Right lung (tissue), 2 donors: ENCODE measurements at regions not wholly inside any gene's neighbourhood (a gene's known extent, or its start where the extent isn't known, plus 50 kb on each side); places are given as distances from the start of the nearest gene placed in this dataset.

Experiments used
- DNase-seq, 2 donors: peaks; one replicate each; pipeline ENCODE4 v3.0.0-alpha.2; 2013

- DNase-seq: no peak
These were observed 163.5 kb upstream of the ADRA1B start for GRCh38 chr5:159752622-159753275.

- no peak for DNase-seq
These were observed 158.1 kb upstream of the ADRA1B start for GRCh38 chr5:159758189-159758588.

- no peak for DNase-seq
These were observed 156.4 kb upstream of the ADRA1B start for GRCh38 chr5:159759791-159760290.

GRCh38 chr5:159762921-159763320 is 153.4 kb upstream of the ADRA1B start:
- no peak for DNase-seq

GRCh38 chr5:159763562-159763961 is 152.7 kb upstream of the ADRA1B start:
- DNase-seq: no peak

- DNase-seq: no peak
These were observed 151.8 kb upstream of the ADRA1B start for GRCh38 chr5:159764283-159765134.

- DNase-seq: no peak
These were observed 151.2 kb upstream of the ADRA1B start for GRCh38 chr5:159765135-159765433.

GRCh38 chr5:159765760-159766517 is 150.3 kb upstream of the ADRA1B start:
- DNase-seq: no peak

GRCh38 chr5:159768243-159768642 is 148.0 kb upstream of the ADRA1B start:
- DNase-seq: peak; percentile 38 to 55

- DNase-seq: no peak
These were observed 143.6 kb upstream of the ADRA1B start for GRCh38 chr5:159772698-159773061.

GRCh38 chr5:159773062-159773924 is 143.0 kb upstream of the ADRA1B start:
- DNase-seq: peak; percentile 38 to 43

- no peak for DNase-seq
These were observed 141.7 kb upstream of the ADRA1B start for GRCh38 chr5:159774476-159775031.

- no peak for DNase-seq
These were observed 140.4 kb upstream of the ADRA1B start for GRCh38 chr5:159775890-159776289.

GRCh38 chr5:159777049-159777660 is 139.1 kb upstream of the ADRA1B start:
- no peak for DNase-seq

- DNase-seq: no peak
These were observed 136.8 kb upstream of the ADRA1B start for GRCh38 chr5:159779481-159779880.

GRCh38 chr5:159780246-159780645 is 136.0 kb upstream of the ADRA1B start:
- DNase-seq: no peak

GRCh38 chr5:159781626-159782157 is 134.6 kb upstream of the ADRA1B start:
- no peak for DNase-seq

- DNase-seq: no peak
These were observed 133.9 kb upstream of the ADRA1B start for GRCh38 chr5:159782197-159782994.

- no peak for DNase-seq
These were observed 133.3 kb upstream of the ADRA1B start for GRCh38 chr5:159782995-159783300.

GRCh38 chr5:159783726-159784247 is 132.5 kb upstream of the ADRA1B start:
- DNase-seq: no peak
